ENCODE measurements at regions not wholly inside any gene's neighbourhood (a gene's known extent, or its start where the extent isn't known, plus 50 kb on each side); places are given as distances from the start of the nearest gene placed in this dataset.

- no peaks in the 10 kb centered on the region for H3K36me3 ChIP-seq (ENCODE audit: insufficient read depth, low read length, poor library complexity, severe bottlenecking)
- ChIA-PET POLR2A (ENCODE audit: low non-redundant PET) (no interaction called here), CTCF (no interaction called here)
- H3K4me3 ChIP-seq (ENCODE audit: low read depth, low read length, poor library complexity, severe bottlenecking) = no peak overlapping the region
- no peaks in the 10 kb centered on the region for H3K9me3 ChIP-seq (ENCODE audit: low read depth, low read length, poor library complexity, severe bottlenecking)
- TF ChIP-seq CTCF (conservative IDR thresholded peaks at IDR 0.05; ENCODE audit: low read depth, low read length) (no peak), EZH2 (IDR thresholded peaks at IDR 0.05; ENCODE audit: borderline replicate concordance, low read depth, low read length, poor library complexity, severe bottlenecking) (no peak)
- no peaks in the 10 kb centered on the region for H3K27me3 ChIP-seq (replicated peaks; ENCODE audit: insufficient read depth, low read depth, low read length, poor library complexity)
- H3K27ac ChIP-seq (ENCODE audit: low read depth, low read length, poor library complexity, severe bottlenecking) = no peak overlapping the region
- no TSS peak for BruUV-seq (replicated peaks)
- no peaks in the 10 kb centered on the region for H3K4me1 ChIP-seq (ENCODE audit: insufficient read depth, low read length, poor library complexity, severe bottlenecking)
- intact Hi-C loops (cut with micrococcal nuclease; ENCODE audit: unreplicated experiment) = no loop called here
- no peak for DNase-seq (ENCODE audit: low spot score)
These were observed 774.1 kb downstream of the LIG4 start for GRCh38 chr13:107441279-107441678.

DNA sequence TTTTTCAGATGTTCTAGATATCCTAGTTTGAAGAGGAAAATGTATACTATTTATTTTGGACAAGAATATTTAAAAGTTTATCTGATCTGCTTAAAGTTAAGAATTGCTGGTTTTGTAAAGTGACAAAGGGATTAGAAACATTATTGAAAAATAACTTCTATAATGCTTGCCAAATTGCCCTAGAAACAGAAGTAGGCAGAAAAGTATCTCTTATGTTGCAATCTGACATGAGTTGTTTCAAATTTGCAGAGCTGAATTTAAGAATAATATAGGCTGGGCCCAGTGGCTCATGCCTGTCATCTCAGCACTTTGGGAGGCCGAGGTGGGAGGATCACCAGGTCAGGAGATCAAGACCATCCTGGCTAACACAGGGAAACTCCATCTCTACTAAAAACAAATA lies 777.1 kb downstream of the LIG4 start:
- ChIA-PET CTCF (no interaction called here), POLR2A (ENCODE audit: low non-redundant PET) (no interaction called here)
- Histone ChIP-seq H3K27ac (ENCODE audit: low read depth, low read length, poor library complexity, severe bottlenecking) (no peak overlapping the region), H3K36me3 (ENCODE audit: insufficient read depth, low read length, poor library complexity, severe bottlenecking) (no peaks in the 10 kb centered on the region), H3K9me3 (ENCODE audit: low read depth, low read length, poor library complexity, severe bottlenecking) (no peaks in the 10 kb centered on the region), H3K4me3 (ENCODE audit: low read depth, low read length, poor library complexity, severe bottlenecking) (no peak overlapping the region), H3K4me1 (ENCODE audit: insufficient read depth, low read length, poor library complexity, severe bottlenecking) (no peaks in the 10 kb centered on the region), H3K27me3 (replicated peaks; ENCODE audit: insufficient read depth, low read depth, low read length, poor library complexity) (no peaks in the 10 kb centered on the region)
- intact Hi-C loops (cut with micrococcal nuclease; ENCODE audit: unreplicated experiment) = no loop called here
- DNase-seq (ENCODE audit: low spot score) = no peak
- no TSS peak for BruUV-seq (replicated peaks)
- TF ChIP-seq EZH2 (IDR thresholded peaks at IDR 0.05; ENCODE audit: borderline replicate concordance, low read depth, low read length, poor library complexity, severe bottlenecking) (no peak), CTCF (conservative IDR thresholded peaks at IDR 0.05; ENCODE audit: low read depth, low read length) (no peak)

GRCh38 chr13:107434347-107434746 lies 781.0 kb downstream of the LIG4 start:
- no peak overlapping the region for H3K27ac ChIP-seq (ENCODE audit: low read depth, low read length, poor library complexity, severe bottlenecking)
- no peaks in the 10 kb centered on the region for H3K27me3 ChIP-seq (replicated peaks; ENCODE audit: insufficient read depth, low read depth, low read length, poor library complexity)
- no peak for DNase-seq (ENCODE audit: low spot score)
- TF ChIP-seq EZH2 (IDR thresholded peaks at IDR 0.05; ENCODE audit: borderline replicate concordance, low read depth, low read length, poor library complexity, severe bottlenecking) (no peak), CTCF (conservative IDR thresholded peaks at IDR 0.05; ENCODE audit: low read depth, low read length) (no peak)
- POLR2A ChIA-PET (ENCODE audit: low non-redundant PET) = no interaction called here
- H3K4me3 ChIP-seq (ENCODE audit: low read depth, low read length, poor library complexity, severe bottlenecking) = no peak overlapping the region
- no peaks in the 10 kb centered on the region for H3K4me1 ChIP-seq (ENCODE audit: insufficient read depth, low read length, poor library complexity, severe bottlenecking)
- H3K9me3 ChIP-seq (ENCODE audit: low read depth, low read length, poor library complexity, severe bottlenecking) = no peaks in the 10 kb centered on the region
- H3K36me3 ChIP-seq (ENCODE audit: insufficient read depth, low read length, poor library complexity, severe bottlenecking) = no peaks in the 10 kb centered on the region
- CTCF ChIA-PET = no interaction called here
- intact Hi-C loops (cut with micrococcal nuclease; ENCODE audit: unreplicated experiment) = no loop called here
- BruUV-seq (replicated peaks) = no TSS peak

Measured in A673 (cell line).